HG03469 (cell line): ENCODE measurements at regions not wholly inside any gene's neighbourhood (a gene's known extent, or its start where the extent isn't known, plus 50 kb on each side); places are given as distances from the start of the nearest gene placed in this dataset.
"Not testable (repeated sequence)": the region's sequence is repeated elsewhere in the genome, so short reads cannot be mapped to it uniquely, and the experiment has no call there.

Source experiments
- ATAC-seq: cut with Tn5 transposase; IDR thresholded peaks from one replicate; pipeline ENCODE4 v1.9.1; 2021; ENCODE audit warnings: mild to moderate bottlenecking, moderate library complexity, moderate number of reproducible peaks; ENCODE audit not compliant: unreplicated experiment

- no peak for ATAC-seq
These were observed 141.2 kb downstream of the LRRC3B start for GRCh38 chr3:26763723-26764122.

- no peak for ATAC-seq
These were observed 143.5 kb downstream of the LRRC3B start for GRCh38 chr3:26766031-26766430.

- no peak for ATAC-seq
These were observed 145.6 kb downstream of the LRRC3B start for GRCh38 chr3:26768068-26768651.

- ATAC-seq = no peak
These were observed 177.2 kb downstream of the LRRC3B start for GRCh38 chr3:26799679-26800317.

- ATAC-seq = no peak
These were observed 184.7 kb downstream of the LRRC3B start for GRCh38 chr3:26807272-26807671.

- no peak for ATAC-seq
These were observed 202.9 kb downstream of the LRRC3B start for GRCh38 chr3:26825454-26825853.

- ATAC-seq = no peak
These were observed 204.6 kb downstream of the LRRC3B start for GRCh38 chr3:26827169-26827568.

GRCh38 chr3:26838026-26838425 lies 215.5 kb downstream of the LRRC3B start:
- no peak for ATAC-seq

GRCh38 chr3:26839001-26839400 lies 216.4 kb downstream of the LRRC3B start:
- ATAC-seq = no peak

GRCh38 chr3:26840272-26840870 lies 217.8 kb downstream of the LRRC3B start:
- ATAC-seq = no peak

- ATAC-seq = no peak
These were observed 222.6 kb downstream of the LRRC3B start for GRCh38 chr3:26845194-26845593.

GRCh38 chr3:26847680-26848079 lies 225.1 kb downstream of the LRRC3B start:
- no peak for ATAC-seq

- ATAC-seq = no peak
These were observed 271.9 kb downstream of the LRRC3B start for GRCh38 chr3:26894443-26894842.

- ATAC-seq = no peak
These were observed 292.6 kb downstream of the LRRC3B start for GRCh38 chr3:26915208-26915607.

- ATAC-seq = no peak
These were observed 298.3 kb downstream of the LRRC3B start for GRCh38 chr3:26920646-26921478.

- ATAC-seq = no peak
These were observed 309.3 kb downstream of the LRRC3B start for GRCh38 chr3:26931896-26932295.

- no peak for ATAC-seq
These were observed 310.2 kb downstream of the LRRC3B start for GRCh38 chr3:26932752-26933151.

GRCh38 chr3:26945480-26945879 lies 322.9 kb downstream of the LRRC3B start:
- not testable (repeated sequence) for ATAC-seq

- no peak for ATAC-seq
These were observed 337.8 kb downstream of the LRRC3B start for GRCh38 chr3:26960382-26960781.

GRCh38 chr3:26962492-26963360 lies 340.2 kb downstream of the LRRC3B start:
- ATAC-seq = peak; percentile 96

GRCh38 chr3:26963361-26963743 lies 340.8 kb downstream of the LRRC3B start:
- ATAC-seq = no peak
